WTC11 (cell line): ENCODE measurements at regions not wholly inside any gene's neighbourhood (a gene's known extent, or its start where the extent isn't known, plus 50 kb on each side); places are given as distances from the start of the nearest gene placed in this dataset.
"Not testable (repeated sequence)": the region's sequence is repeated elsewhere in the genome, so short reads cannot be mapped to it uniquely, and the experiment has no call there.

Experiments
- CTCF ChIP-seq: fragments of 200-600 bp; IDR thresholded peaks from 2 replicates; pipeline ENCODE4 v1.8.0; 2022; ENCODE audit warnings: antibody characterized with exemption
- E2F5 ChIP-seq: sonication (generic); formaldehyde crosslinking; IDR thresholded peaks from 2 replicates; pipeline ENCODE4 v1.8.1; 2022; ENCODE audit warnings: mild to moderate bottlenecking, moderate library complexity, missing genetic modification reagents
- ESRRA ChIP-seq: sonication (generic); formaldehyde crosslinking; IDR thresholded peaks from 2 replicates; pipeline ENCODE4 v1.8.1; 2022; ENCODE audit warnings: mild to moderate bottlenecking, missing genetic modification reagents, borderline replicate concordance
- FOXJ3 ChIP-seq: sonication (generic); formaldehyde crosslinking; IDR thresholded peaks from 2 replicates; pipeline ENCODE4 v1.9.0; 2021; ENCODE audit warnings: missing genetic modification reagents, mild to moderate bottlenecking, borderline replicate concordance
- MAX ChIP-seq: sonication (generic); formaldehyde crosslinking; IDR thresholded peaks from 2 replicates; pipeline ENCODE4 v1.8.0; 2022; ENCODE audit warnings: mild to moderate bottlenecking, missing genetic modification reagents
- NFE2L1 ChIP-seq: sonication (generic); formaldehyde crosslinking; IDR thresholded peaks from 2 replicates; pipeline ENCODE4 v1.8.1; 2023; ENCODE audit warnings: missing genetic modification reagents
- SP1 ChIP-seq: sonication (generic); formaldehyde crosslinking; conservative IDR thresholded peaks from 2 replicates; pipeline ENCODE4 v1.8.1; 2022; ENCODE audit warnings: missing genetic modification reagents
- STAT6 ChIP-seq: sonication (generic); formaldehyde crosslinking; conservative IDR thresholded peaks from 2 replicates; pipeline ENCODE4 v1.8.1; 2023; ENCODE audit warnings: mild to moderate bottlenecking, low read depth, missing genetic modification reagents, moderate library complexity
- USF1 ChIP-seq: sonication (generic); formaldehyde crosslinking; IDR thresholded peaks from 2 replicates; pipeline ENCODE4 v1.8.0; 2022; ENCODE audit warnings: mild to moderate bottlenecking, missing genetic modification reagents

GRCh38 chr20:51167911-51168310 is 145.0 kb upstream of the KCNG1 start:
- not testable (repeated sequence) for TF ChIP-seq CTCF; FOXJ3 (CRISPR knock-in tag); SP1 (CRISPR knock-in tag); MAX (CRISPR knock-in tag); ESRRA (CRISPR knock-in tag); USF1 (CRISPR knock-in tag); STAT6 (CRISPR knock-in tag); NFE2L1 (CRISPR knock-in tag); E2F5
